Nephron progenitor cell (in vitro differentiated cells): ENCODE measurements at regions not wholly inside any gene's neighbourhood (a gene's known extent, or its start where the extent isn't known, plus 50 kb on each side); places are given as distances from the start of the nearest gene placed in this dataset.

Experiments
- DNase-seq: peaks from one replicate; pipeline ENCODE4 v3.0.0; 2021
- H3K27ac Mint-ChIP-seq: 2 replicates; pipeline ENCODE4 v1.8.0; 2021; ENCODE audit warnings: mild to moderate bottlenecking, moderate library complexity, mixed read lengths
- H3K27me3 Mint-ChIP-seq: 2 replicates; pipeline ENCODE4 v1.8.0; 2021; ENCODE audit warnings: mild to moderate bottlenecking, low read depth, mixed read lengths; ENCODE audit not compliant: poor library complexity
- H3K36me3 Mint-ChIP-seq: 2 replicates; pipeline ENCODE4 v1.8.0; 2021; ENCODE audit warnings: low read depth, mixed read lengths
- H3K4me1 Mint-ChIP-seq: 2 replicates; pipeline ENCODE4 v1.8.0; 2021; ENCODE audit warnings: mixed read lengths
- H3K4me3 Mint-ChIP-seq: 2 replicates; pipeline ENCODE4 v1.8.0; 2021; ENCODE audit warnings: mild to moderate bottlenecking, moderate library complexity, mixed read lengths
- H3K9me3 Mint-ChIP-seq: 2 replicates; pipeline ENCODE4 v1.8.0; 2021; ENCODE audit warnings: mild to moderate bottlenecking, moderate library complexity, mixed read lengths
- CTCF ChIP-seq: fragments of 200-600 bp; sonication (generic); IDR thresholded peaks from 2 replicates; pipeline ENCODE4 v1.5.0; 2021; ENCODE audit warnings: antibody characterized with exemption

DNA sequence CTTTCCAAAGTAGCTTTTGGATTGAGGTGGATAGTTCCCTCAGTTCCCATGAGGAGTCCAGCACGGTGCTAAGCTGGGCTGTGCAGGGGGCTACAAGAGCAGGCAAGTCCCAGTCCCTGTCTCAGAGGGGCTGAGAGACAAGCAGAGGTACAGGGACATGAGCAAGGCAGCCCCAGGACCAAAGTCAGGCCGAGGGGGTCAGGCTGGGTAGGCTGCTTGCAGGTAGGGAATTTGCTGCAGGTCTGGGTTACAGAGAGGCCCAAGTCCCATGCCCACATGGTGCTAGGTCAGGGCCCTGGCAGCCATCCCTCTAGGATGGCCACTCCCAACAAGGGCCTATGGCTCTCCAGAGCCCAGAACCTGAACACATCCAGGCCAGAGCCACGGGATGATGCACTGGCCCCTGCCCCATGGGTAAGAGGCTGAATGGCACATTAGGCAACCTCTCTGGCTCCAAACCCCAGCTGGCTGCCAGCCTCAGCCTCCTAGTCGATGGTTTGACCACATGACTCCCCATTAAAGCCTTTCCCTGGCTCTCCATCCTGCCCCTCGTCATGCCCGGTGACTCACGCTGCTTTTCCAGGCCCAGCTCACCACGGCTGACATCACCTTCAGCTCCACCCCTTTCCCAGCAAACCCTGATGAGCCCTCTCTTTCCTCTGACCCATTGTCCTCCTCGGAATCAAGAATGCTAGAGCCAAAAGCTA is 83.7 kb downstream of the SDC1 start:
- no peaks in the 10 kb centered on the region for H3K27me3 Mint-ChIP-seq
- peaks cover 100% of the 10 kb centered on the region for H3K4me1 Mint-ChIP-seq
- no peaks in the 10 kb centered on the region for H3K36me3 Mint-ChIP-seq
- peak overlapping the region; percentile 75 for H3K27ac Mint-ChIP-seq
- DNase-seq: no peak
- H3K9me3 Mint-ChIP-seq: no peaks in the 10 kb centered on the region
- no peak for TF ChIP-seq CTCF
- no peak overlapping the region for H3K4me3 Mint-ChIP-seq

GRCh38 chr2:20140321-20141055 is 84.4 kb downstream of the SDC1 start:
- no peak for TF ChIP-seq CTCF
- DNase-seq: no peak
- Mint-ChIP-seq H3K36me3 (no peaks in the 10 kb centered on the region), H3K4me1 (peaks cover 98% of the 10 kb centered on the region), H3K9me3 (no peaks in the 10 kb centered on the region), H3K27ac (peak overlapping the region; percentile 41), H3K27me3 (peaks cover under 1% of the 10 kb centered on the region), H3K4me3 (peak overlapping the region; percentile 7)

DNA sequence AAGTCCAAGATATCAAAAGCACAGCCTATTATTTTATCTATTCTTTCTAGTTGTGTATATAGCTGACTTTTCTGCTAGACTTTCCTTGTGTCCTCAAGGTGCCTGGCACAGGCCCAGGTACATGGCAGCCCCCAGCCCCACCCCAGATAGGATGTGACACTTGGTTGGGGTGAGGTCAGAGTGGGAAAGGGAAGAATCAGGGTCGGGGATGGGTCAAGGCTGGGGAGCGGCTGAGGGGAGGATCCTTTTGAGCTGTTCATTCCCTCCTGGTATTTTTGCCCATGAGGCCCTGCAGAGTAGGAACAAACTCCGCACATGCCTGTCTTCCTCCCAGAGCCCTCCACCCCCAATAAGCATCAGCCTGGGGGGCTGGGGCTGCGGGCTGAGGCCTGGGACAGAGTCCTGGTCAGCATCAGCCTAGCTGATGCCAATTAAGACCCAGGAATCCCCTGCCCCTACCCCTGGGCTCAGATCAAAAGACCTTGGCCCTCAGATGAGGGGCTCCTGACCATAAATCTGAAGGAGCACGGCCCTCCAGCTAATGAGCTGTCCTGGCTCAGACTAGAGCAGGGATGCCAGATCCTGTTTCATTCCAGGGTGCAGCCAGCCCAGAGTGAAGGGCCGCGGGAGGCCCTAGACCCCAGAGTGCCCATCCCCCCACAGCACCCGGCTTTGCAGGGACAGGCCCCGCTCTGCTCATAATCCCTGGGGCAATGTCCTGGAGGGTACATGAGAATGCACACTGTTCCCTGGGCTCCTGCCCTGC is 85.3 kb downstream of the SDC1 start:
- peak overlapping the region; percentile 15 for H3K4me3 Mint-ChIP-seq
- no peaks in the 10 kb centered on the region for H3K9me3 Mint-ChIP-seq
- peak; percentile 72 for DNase-seq
- TF ChIP-seq CTCF: no peak
- H3K27me3 Mint-ChIP-seq: peaks cover 5% of the 10 kb centered on the region
- peaks cover 93% of the 10 kb centered on the region for H3K4me1 Mint-ChIP-seq
- H3K36me3 Mint-ChIP-seq: no peaks in the 10 kb centered on the region
- H3K27ac Mint-ChIP-seq: peak overlapping the region; percentile 41

GRCh38 chr2:20138696-20139095 is 86.2 kb downstream of the SDC1 start:
- no peak for TF ChIP-seq CTCF
- no peaks in the 10 kb centered on the region for H3K36me3 Mint-ChIP-seq
- H3K4me1 Mint-ChIP-seq: peaks cover 84% of the 10 kb centered on the region
- peaks cover 12% of the 10 kb centered on the region for H3K27me3 Mint-ChIP-seq
- H3K27ac Mint-ChIP-seq: peak overlapping the region; percentile 41
- H3K4me3 Mint-ChIP-seq: peak overlapping the region; percentile 15
- DNase-seq: no peak
- no peaks in the 10 kb centered on the region for H3K9me3 Mint-ChIP-seq

- DNase-seq: no peak
- Mint-ChIP-seq H3K36me3 (no peaks in the 10 kb centered on the region), H3K27me3 (peaks cover 18% of the 10 kb centered on the region), H3K4me3 (peak overlapping the region; percentile 59), H3K27ac (peak overlapping the region; percentile 13), H3K4me1 (peaks cover 75% of the 10 kb centered on the region), H3K9me3 (no peaks in the 10 kb centered on the region)
- TF ChIP-seq CTCF: no peak
Measured at GRCh38 chr2:20137884-20138283, 86.5 kb upstream of the LAPTM4A start.
